Neural progenitor cell (in vitro differentiated cells): ENCODE measurements at regions not wholly inside any gene's neighbourhood (a gene's known extent, or its start where the extent isn't known, plus 50 kb on each side); places are given as distances from the start of the nearest gene placed in this dataset.

Experiments
- DNase-seq: peaks from one replicate; pipeline ENCODE4 v3.0.0-alpha.2; 2016; ENCODE audit warnings: low spot score
- H2AFZ ChIP-seq: fragments of 200-600 bp; sonication (generic); replicated peaks from 2 replicates; pipeline ENCODE4 v1.6.1; 2016; ENCODE audit warnings: antibody characterized with exemption
- H3F3A ChIP-seq: fragments of 200-600 bp; sonication (generic); 2 replicates; pipeline ENCODE4 v1.6.1; 2016; ENCODE audit warnings: antibody characterized with exemption, low read depth
- H3K27ac ChIP-seq: fragments of 200-600 bp; sonication (generic); 2 replicates; pipeline ENCODE4 v1.5.1; 2016; ENCODE audit warnings: mild to moderate bottlenecking
- H3K27me3 ChIP-seq: fragments of 200-600 bp; sonication (generic); 2 replicates; pipeline ENCODE4 v1.6.1; 2016; ENCODE audit warnings: mild to moderate bottlenecking, moderate library complexity
- H3K36me3 ChIP-seq: fragments of 200-600 bp; sonication (generic); 2 replicates; pipeline ENCODE4 v1.5.1; 2016
- H3K4me1 ChIP-seq: fragments of 200-600 bp; sonication (generic); 2 replicates; pipeline ENCODE4 v1.6.1; 2016; ENCODE audit warnings: mixed run types
- H3K4me2 ChIP-seq: fragments of 200-600 bp; sonication (generic); 2 replicates; pipeline ENCODE4 v1.6.1; 2016
- H3K4me3 ChIP-seq: fragments of 200-600 bp; sonication (generic); 2 replicates; pipeline ENCODE4 v1.5.1; 2016
- H3K79me2 ChIP-seq: fragments of 200-600 bp; sonication (generic); 2 replicates; pipeline ENCODE4 v1.6.1; 2016; ENCODE audit warnings: low read depth
- H3K9ac ChIP-seq: fragments of 200-600 bp; sonication (generic); 2 replicates; pipeline ENCODE4 v1.6.1; 2016
- H3K9me3 ChIP-seq: fragments of 200-600 bp; sonication (generic); 2 replicates; pipeline ENCODE4 v1.5.1; 2016; ENCODE audit warnings: low read depth
- H4K20me1 ChIP-seq: fragments of 200-600 bp; sonication (generic); 2 replicates; pipeline ENCODE4 v1.6.1; 2016; ENCODE audit warnings: low read depth
- H3K27ac Mint-ChIP-seq: 3 replicates; pipeline ENCODE4 v1.8.0; 2021; ENCODE audit warnings: mixed read lengths
- H3K27me3 Mint-ChIP-seq: 2 replicates; pipeline ENCODE4 v1.8.0; 2022; ENCODE audit warnings: low read depth, mild to moderate bottlenecking, inconsistent platforms, moderate library complexity, mixed read lengths; ENCODE audit not compliant: insufficient read depth
- H3K36me3 Mint-ChIP-seq: 3 replicates; pipeline ENCODE4 v1.8.0; 2021; ENCODE audit warnings: mixed read lengths
- H3K4me1 Mint-ChIP-seq: 3 replicates; pipeline ENCODE4 v1.8.0; 2021; ENCODE audit warnings: mixed read lengths
- H3K4me3 Mint-ChIP-seq: 3 replicates; pipeline ENCODE4 v1.8.0; 2021; ENCODE audit warnings: mild to moderate bottlenecking, moderate library complexity, mixed read lengths
- H3K9me3 Mint-ChIP-seq: 3 replicates; pipeline ENCODE4 v1.8.0; 2020; ENCODE audit warnings: mixed read lengths
- CTCF ChIP-seq: fragments of 200-600 bp; sonication (generic); IDR thresholded peaks from 2 replicates; pipeline ENCODE4 v1.5.1; 2017; ENCODE audit warnings: antibody characterized with exemption, mild to moderate bottlenecking
- EZH2 ChIP-seq: fragments of 200-600 bp; sonication (generic); IDR thresholded peaks from 2 replicates; pipeline ENCODE4 v1.6.1; 2017; ENCODE audit warnings: antibody characterized with exemption, mild to moderate bottlenecking, moderate library complexity
- EZH2phosphoT487 ChIP-seq: fragments of 200-600 bp; sonication (generic); IDR thresholded peaks from 2 replicates; pipeline ENCODE4 v1.6.1; 2017; ENCODE audit warnings: antibody characterized with exemption

- Mint-ChIP-seq H3K4me1 (peaks cover 18% of the 10 kb centered on the region), H3K27me3 (no peaks in the 10 kb centered on the region), H3K9me3 (no peaks in the 10 kb centered on the region), H3K36me3 (no peaks in the 10 kb centered on the region), H3K4me3 (no peak overlapping the region), H3K27ac (peak overlapping the region; percentile 35)
- no peak overlapping the region for H3K27ac ChIP-seq
- H3K27me3 ChIP-seq, result no peaks in the 10 kb centered on the region
- H3K4me2 ChIP-seq, result no peak overlapping the region
- no peaks in the 10 kb centered on the region for H3K9me3 ChIP-seq
- no peaks in the 10 kb centered on the region for H4K20me1 ChIP-seq
- no peak overlapping the region for H3K4me3 ChIP-seq
- no peaks in the 10 kb centered on the region for H3K79me2 ChIP-seq
- no peaks in the 10 kb centered on the region for H3K36me3 ChIP-seq
- TF ChIP-seq CTCF, result no peak
- no peak for TF ChIP-seq EZH2phosphoT487
- no peak for TF ChIP-seq EZH2
- peaks cover 4% of the 10 kb centered on the region for H3K4me1 ChIP-seq
- no peak for DNase-seq
- H2AFZ ChIP-seq, result peak overlapping the region; percentile 58
- no peaks in the 10 kb centered on the region for H3F3A ChIP-seq
- H3K9ac ChIP-seq, result no peak overlapping the region
Measured at GRCh38 chr6:16849988-16850680, 88.9 kb upstream of the ATXN1 start.

- no peaks in the 10 kb centered on the region for H3F3A ChIP-seq
- peak overlapping the region; percentile 35 for H3K27ac Mint-ChIP-seq
- no peaks in the 10 kb centered on the region for H3K36me3 Mint-ChIP-seq
- H3K9me3 ChIP-seq, result no peaks in the 10 kb centered on the region
- peaks cover 4% of the 10 kb centered on the region for H3K4me1 ChIP-seq
- H3K4me3 Mint-ChIP-seq, result no peak overlapping the region
- H3K27ac ChIP-seq, result no peak overlapping the region
- H3K4me2 ChIP-seq, result no peak overlapping the region
- H4K20me1 ChIP-seq, result no peaks in the 10 kb centered on the region
- H3K36me3 ChIP-seq, result no peaks in the 10 kb centered on the region
- peaks cover 18% of the 10 kb centered on the region for H3K4me1 Mint-ChIP-seq
- no peak overlapping the region for H3K9ac ChIP-seq
- H3K79me2 ChIP-seq, result no peaks in the 10 kb centered on the region
- H3K9me3 Mint-ChIP-seq, result no peaks in the 10 kb centered on the region
- H3K27me3 ChIP-seq, result no peaks in the 10 kb centered on the region
- H3K27me3 Mint-ChIP-seq, result no peaks in the 10 kb centered on the region
- DNase-seq, result no peak
- TF ChIP-seq CTCF (no peak), EZH2 (no peak), EZH2phosphoT487 (no peak)
- H2AFZ ChIP-seq, result peak overlapping the region; percentile 58
- H3K4me3 ChIP-seq, result no peak overlapping the region
Measured at GRCh38 chr6:16849280-16849987, 88.2 kb upstream of the ATXN1 start.

- Histone ChIP-seq H3K9me3 (no peaks in the 10 kb centered on the region), H3K27ac (no peak overlapping the region), H3K9ac (no peak overlapping the region), H4K20me1 (no peaks in the 10 kb centered on the region), H3K36me3 (no peaks in the 10 kb centered on the region), H2AFZ (no peak overlapping the region), H3K4me1 (peaks cover 4% of the 10 kb centered on the region), H3K27me3 (no peaks in the 10 kb centered on the region), H3K79me2 (no peaks in the 10 kb centered on the region), H3F3A (no peaks in the 10 kb centered on the region), H3K4me3 (no peak overlapping the region), H3K4me2 (no peak overlapping the region)
- Mint-ChIP-seq H3K36me3 (no peaks in the 10 kb centered on the region), H3K27ac (no peak overlapping the region), H3K4me3 (no peak overlapping the region), H3K4me1 (peaks cover 18% of the 10 kb centered on the region), H3K9me3 (no peaks in the 10 kb centered on the region), H3K27me3 (no peaks in the 10 kb centered on the region)
- TF ChIP-seq EZH2phosphoT487, result no peak
- no peak for TF ChIP-seq EZH2
- TF ChIP-seq CTCF, result no peak
- no peak for DNase-seq
Measured at GRCh38 chr6:16846399-16846778, 85.1 kb upstream of the ATXN1 start.
